Fibroblast of lung (primary cell): ENCODE measurements at regions not wholly inside any gene's neighbourhood (a gene's known extent, or its start where the extent isn't known, plus 50 kb on each side); places are given as distances from the start of the nearest gene placed in this dataset.
"Not testable (repeated sequence)": the region's sequence is repeated elsewhere in the genome, so short reads cannot be mapped to it uniquely, and the experiment has no call there.

Source experiments
- EZH2 ChIP-seq: IDR thresholded peaks from 2 replicates; pipeline ENCODE4 v1.5.1; 2012; ENCODE audit warnings: low read length, control low read depth, mild to moderate bottlenecking; ENCODE audit errors: missing control alignments
- TF ChIP-seq, protein P1 (sequence below), 2 donors: IDR thresholded peaks in 1 of 2; conservative IDR thresholded peaks in 1 of 2; 1 replicate in 1 of 2; 2 replicates in 1 of 2; pipeline ENCODE4 v1.5.1; 2011 to 2012; ENCODE audit warnings: low read length in 2 of 2, control low read depth in 1 of 2, inconsistent platforms in 1 of 2, low read depth in 1 of 2, mild to moderate bottlenecking in 1 of 2

DNA sequence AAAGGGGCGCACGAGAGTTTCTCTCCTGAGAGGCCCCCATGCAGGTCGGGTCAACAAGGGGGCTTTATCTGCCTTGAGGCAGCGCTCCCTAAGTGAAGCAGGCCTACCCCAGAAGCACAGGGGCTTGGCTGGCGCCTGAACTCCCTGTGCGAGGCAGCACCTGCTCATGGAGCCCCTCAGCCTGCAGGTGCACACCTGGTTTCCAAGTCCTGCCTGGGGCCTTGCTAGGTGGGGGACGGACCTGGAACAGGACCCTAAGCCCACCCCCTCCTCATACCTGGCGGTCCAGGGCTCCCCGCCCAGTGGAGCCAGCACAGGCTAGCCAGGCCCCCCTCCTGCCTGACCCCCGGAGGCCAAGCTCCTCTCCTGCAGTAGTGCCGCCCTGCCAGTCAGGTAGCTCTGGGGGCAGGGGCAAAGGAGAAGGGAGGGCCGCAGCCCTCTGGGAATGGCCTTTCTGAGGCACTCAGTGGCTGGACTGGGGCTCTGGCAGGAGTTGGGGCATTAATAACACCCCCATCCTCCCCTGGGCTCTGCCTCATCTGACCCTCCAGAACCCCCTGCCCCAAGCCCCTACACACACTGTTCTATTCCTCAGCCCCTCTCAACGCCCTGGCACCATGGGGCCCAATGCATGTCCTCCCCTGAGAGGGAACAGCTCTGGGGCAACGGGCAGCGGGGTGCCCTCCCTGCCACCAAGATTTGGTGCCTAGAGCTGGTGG lies 137.9 kb upstream of the PTPN20 start:
- TF ChIP-seq, protein P1, sequence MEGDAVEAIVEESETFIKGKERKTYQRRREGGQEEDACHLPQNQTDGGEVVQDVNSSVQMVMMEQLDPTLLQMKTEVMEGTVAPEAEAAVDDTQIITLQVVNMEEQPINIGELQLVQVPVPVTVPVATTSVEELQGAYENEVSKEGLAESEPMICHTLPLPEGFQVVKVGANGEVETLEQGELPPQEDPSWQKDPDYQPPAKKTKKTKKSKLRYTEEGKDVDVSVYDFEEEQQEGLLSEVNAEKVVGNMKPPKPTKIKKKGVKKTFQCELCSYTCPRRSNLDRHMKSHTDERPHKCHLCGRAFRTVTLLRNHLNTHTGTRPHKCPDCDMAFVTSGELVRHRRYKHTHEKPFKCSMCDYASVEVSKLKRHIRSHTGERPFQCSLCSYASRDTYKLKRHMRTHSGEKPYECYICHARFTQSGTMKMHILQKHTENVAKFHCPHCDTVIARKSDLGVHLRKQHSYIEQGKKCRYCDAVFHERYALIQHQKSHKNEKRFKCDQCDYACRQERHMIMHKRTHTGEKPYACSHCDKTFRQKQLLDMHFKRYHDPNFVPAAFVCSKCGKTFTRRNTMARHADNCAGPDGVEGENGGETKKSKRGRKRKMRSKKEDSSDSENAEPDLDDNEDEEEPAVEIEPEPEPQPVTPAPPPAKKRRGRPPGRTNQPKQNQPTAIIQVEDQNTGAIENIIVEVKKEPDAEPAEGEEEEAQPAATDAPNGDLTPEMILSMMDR (conservative IDR thresholded peaks at IDR 0.05 in 1 of 2, IDR thresholded peaks at IDR 0.05 in 1 of 2; ENCODE audit: low read depth in 1 of 2, low read length in 2 of 2) = not testable (repeated sequence)
- not testable (repeated sequence) for TF ChIP-seq EZH2
